ENCODE measurements at regions not wholly inside any gene's neighbourhood (a gene's known extent, or its start where the extent isn't known, plus 50 kb on each side); places are given as distances from the start of the nearest gene placed in this dataset.

DNA sequence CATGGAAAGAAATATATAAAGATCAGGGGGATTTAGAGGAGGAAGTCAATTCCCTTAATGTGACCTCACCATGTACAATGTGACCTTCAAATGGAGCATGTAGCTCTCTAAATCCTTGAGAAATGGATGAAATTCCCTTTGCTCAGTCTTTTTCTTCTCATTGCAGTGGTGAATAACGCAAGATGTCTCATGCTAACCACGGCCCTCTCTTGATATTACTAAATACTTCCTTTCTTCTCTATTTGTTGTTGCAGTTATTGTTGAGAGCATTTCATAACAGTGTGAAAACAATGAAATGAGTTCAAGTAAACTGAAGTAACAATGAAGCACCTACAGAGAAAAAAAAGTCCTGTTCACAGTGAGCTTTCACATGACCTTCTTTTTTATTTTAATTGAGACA lies 55.6 kb downstream of the ZNF281 start:
- no peak for DNase-seq (ENCODE audit: low read depth in 2 of 3, low spot score in 1 of 3)

DNA sequence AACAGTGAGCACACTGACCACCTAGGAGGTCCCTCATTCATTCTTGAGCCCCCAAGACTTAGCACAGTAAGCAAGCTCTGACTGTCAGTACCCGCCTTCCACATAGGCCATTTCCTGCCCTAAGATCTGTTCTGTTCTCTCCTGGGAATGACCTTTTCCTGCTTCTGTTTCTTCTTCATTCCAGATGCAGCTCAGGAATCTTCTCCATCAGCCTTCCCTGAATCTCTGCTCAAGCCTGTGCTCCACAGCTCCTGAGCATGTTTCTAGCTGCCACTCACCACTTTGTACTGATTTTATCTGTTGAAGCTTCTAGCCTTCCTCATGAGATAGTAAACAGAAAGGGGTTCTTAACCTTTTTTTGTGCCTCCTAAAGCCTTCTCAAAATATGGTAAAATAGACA lies 56.6 kb downstream of the ZNF281 start:
- no peak for DNase-seq (ENCODE audit: low read depth in 2 of 3, low spot score in 1 of 3)

DNA sequence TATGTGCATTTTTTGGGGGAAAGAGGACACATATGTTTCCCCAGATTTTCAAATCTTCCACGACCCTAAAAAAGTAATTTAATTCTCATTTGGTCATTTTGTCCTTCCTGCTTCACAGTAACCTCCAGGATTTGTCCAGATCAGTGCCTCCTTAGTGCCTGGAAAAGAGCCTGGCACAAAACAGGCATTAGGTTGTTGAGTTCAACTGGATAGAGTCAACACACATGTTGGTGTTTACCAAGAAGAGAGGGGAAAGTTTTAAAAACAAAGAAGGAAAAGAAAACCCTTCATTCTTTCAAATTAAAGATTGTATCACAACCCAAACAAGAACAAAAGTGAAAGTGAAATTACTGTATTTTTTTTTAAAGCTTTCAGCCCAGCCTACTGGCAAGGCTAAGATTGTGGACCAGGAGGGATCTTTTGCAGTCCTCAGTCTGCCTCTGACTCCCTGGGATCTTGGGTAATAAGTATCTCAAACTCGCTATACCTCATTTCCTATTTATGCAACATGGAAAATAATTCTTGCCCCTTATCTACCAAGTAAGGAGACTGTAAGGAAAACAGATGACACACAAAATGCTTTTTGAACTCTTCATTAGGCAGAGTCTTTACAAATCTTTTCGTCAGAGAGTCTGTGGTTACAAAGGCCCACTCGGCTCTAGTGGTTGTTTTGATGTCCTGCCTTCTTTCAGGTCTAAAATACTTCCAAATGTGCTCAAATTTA lies 57.8 kb downstream of the ZNF281 start:
- no peak for DNase-seq (ENCODE audit: low read depth in 2 of 3, low spot score in 1 of 3)

GRCh38 chr1:200351425-200351824 lies 58.4 kb downstream of the ZNF281 start:
- DNase-seq (ENCODE audit: low read depth in 2 of 3, low spot score in 1 of 3) = no peak

GRCh38 chr1:200346700-200347099 lies 63.1 kb downstream of the ZNF281 start:
- no peak for DNase-seq (ENCODE audit: low read depth in 2 of 3, low spot score in 1 of 3)

GRCh38 chr1:200345520-200345919 lies 64.3 kb downstream of the ZNF281 start:
- DNase-seq (ENCODE audit: low read depth in 2 of 3, low spot score in 1 of 3) = no peak

GRCh38 chr1:200343874-200344273 lies 66.0 kb downstream of the ZNF281 start:
- DNase-seq (ENCODE audit: low read depth in 2 of 3, low spot score in 1 of 3) = no peak

GRCh38 chr1:200342511-200343311 lies 67.1 kb downstream of the ZNF281 start:
- DNase-seq (ENCODE audit: low read depth in 2 of 3, low spot score in 1 of 3) = no peak

DNA sequence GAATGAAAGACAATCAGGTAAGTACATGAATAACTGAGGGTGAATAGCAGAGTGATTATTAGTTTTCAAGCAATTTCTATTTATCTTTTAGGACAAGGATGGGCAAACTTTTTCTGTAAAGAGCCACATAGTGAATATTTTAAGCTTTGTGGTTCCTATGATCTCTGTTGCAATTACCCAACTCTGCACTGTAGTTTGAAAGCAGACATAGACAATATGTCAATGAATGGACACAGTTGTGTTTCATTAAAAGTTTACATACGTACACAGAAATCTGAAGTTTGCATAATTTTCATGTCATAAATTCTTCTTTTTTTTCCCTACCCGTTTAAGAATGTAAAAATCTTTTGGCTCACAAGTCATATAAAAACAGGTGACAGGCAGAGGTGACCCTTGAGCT lies 71.4 kb downstream of the ZNF281 start:
- no peak for DNase-seq (ENCODE audit: low read depth in 2 of 3, low spot score in 1 of 3)

GRCh38 chr1:200337831-200338230 lies 72.0 kb downstream of the ZNF281 start:
- no peak for DNase-seq (ENCODE audit: low read depth in 2 of 3, low spot score in 1 of 3)

DNA sequence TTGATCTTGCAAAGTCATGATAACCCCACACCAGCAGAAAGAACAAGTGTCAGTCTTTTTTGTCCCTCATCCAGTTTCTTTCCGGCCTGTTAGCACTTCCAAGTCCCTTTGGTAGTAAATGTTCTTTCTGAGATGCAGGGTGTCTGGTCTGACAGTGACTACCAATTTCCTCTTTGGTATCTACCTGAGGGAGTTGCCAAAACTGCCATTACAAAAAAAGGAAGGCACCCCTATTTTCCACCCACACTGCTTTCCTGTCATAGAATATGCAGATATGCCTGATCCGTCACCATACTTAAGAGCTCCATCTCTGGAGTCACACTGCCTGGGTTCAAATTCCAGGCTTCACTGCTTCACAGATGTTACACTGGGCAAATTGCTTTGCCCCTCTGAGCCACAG lies 72.4 kb downstream of the ZNF281 start:
- no peak for DNase-seq (ENCODE audit: low read depth in 2 of 3, low spot score in 1 of 3)

GRCh38 chr1:200336901-200337391 lies 72.9 kb downstream of the ZNF281 start:
- no peak for DNase-seq (ENCODE audit: low read depth in 2 of 3, low spot score in 1 of 3)

GRCh38 chr1:200336101-200336845 lies 73.6 kb downstream of the ZNF281 start:
- no peak for DNase-seq (ENCODE audit: low read depth in 2 of 3, low spot score in 1 of 3)

DNA sequence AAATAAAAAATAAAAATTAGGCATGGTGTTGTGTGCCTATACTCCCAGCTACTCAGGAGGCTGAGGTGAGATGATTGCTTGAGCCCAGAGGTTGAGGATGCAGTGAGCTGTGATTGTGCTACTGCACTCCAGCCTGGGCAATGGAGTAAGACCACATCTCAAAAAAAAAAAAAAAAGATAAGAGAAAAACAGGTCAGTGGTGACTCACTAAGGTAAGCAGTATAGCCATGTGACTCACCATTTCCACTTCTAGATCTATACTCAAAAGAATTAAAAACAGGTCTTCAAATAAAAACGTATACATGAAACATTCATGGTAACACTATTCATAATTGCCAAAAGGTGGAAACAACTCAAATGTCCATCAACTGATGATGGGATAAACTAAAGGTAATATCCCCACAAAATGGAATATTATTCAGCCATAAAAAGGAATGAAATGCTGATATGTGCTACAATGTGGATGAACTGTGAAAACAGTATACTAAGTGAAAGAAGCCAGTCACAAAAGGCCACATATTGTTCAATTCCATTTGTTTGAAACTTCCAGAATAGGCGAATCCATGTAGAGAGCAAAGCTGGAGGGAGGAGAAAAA lies 75.1 kb downstream of the ZNF281 start:
- DNase-seq (ENCODE audit: low read depth in 2 of 3, low spot score in 1 of 3) = no peak

DNA sequence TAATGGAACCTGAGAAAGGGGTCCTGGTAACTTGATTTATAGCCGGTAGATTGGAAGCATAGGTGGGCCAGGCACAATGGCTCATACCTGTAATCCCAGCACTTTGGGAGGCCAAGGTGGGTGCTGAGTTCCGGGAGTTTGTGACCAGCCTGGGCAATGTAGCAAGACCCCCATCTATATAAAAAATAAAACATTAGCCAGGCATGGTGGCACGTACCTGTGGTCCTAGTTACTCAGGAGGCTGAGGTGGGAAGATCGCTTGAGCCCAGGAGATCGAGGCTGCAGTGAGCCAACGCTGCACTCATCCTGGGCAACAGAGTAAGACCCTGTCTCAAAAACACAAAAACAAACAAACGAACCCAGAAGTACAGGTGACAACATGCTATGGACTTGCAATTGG lies 76.5 kb downstream of the ZNF281 start:
- no peak for DNase-seq (ENCODE audit: low read depth in 2 of 3, low spot score in 1 of 3)

- DNase-seq (ENCODE audit: low read depth in 2 of 3, low spot score in 1 of 3) = no peak
Measured at GRCh38 chr1:200332716-200333115, 77.1 kb downstream of the ZNF281 start.

- no peak for DNase-seq (ENCODE audit: low read depth in 2 of 3, low spot score in 1 of 3)
Measured at GRCh38 chr1:200330741-200331428, 79.0 kb downstream of the ZNF281 start.

DNA sequence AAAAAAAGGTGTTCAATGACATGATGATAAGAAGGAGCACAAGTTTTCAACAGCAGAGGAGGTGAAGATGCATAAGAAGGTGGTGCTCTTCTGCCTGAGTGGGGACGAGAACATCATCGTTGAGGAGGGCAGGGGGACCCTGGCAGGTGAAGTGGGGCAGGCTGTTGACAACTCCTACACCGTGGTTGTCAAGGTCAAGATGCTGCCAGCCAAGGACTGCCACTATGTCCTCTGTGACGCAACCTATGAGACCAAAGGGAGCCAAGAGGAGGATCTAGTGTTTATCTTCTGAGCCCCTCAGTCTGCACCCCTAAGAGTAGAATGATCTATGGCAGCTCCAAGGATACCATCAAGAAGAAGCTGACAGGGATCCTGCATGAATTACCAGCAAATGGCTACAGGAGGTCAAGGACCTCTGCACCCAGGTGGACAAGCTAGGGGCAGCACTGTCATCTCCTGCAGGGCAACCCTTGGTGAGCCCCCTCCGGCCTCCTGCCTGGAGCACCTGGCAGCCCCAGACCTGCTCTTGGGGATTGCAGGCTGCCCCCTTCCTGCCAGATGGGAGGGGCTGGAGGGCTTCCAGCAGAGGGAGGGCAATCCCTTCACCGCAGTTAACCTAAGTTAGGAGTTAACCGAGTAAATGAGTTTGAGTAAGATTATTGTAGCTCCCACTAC lies 80.5 kb downstream of the ZNF281 start:
- no peak for DNase-seq (ENCODE audit: low read depth in 2 of 3, low spot score in 1 of 3)

- no peak for DNase-seq (ENCODE audit: low read depth in 2 of 3, low spot score in 1 of 3)
Measured at GRCh38 chr1:200328379-200328778, 81.5 kb downstream of the ZNF281 start.

DNA sequence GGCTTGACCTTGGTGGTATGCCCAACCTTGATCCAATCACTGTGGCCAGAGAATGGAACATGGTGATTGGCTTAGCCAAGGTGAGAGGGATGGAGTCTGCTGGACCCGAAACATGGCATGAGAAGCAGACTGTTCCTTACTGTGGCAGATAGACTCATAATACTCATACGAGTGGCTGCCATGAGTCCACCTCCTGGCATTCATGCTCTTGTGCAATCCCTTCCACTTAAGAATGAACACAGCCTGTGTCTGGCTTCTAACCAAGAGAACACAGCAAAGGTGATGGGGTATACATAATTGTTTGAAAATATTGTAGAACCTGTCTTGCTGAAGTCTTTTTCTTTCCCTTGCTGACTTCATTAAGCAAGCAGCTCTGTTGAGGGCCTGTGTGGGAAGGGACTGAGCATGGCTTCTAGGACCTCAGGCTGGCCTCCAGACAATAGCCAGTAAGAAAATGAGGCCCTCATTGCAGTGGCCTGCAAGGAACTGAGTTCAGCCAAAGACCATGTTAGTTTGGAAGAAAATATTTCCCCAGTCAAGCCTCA lies 85.9 kb downstream of the ZNF281 start:
- DNase-seq (ENCODE audit: low read depth in 2 of 3, low spot score in 1 of 3) = no peak
